HG02763 (cell line): ENCODE measurements at regions not wholly inside any gene's neighbourhood (a gene's known extent, or its start where the extent isn't known, plus 50 kb on each side); places are given as distances from the start of the nearest gene placed in this dataset.
"Not testable (repeated sequence)": the region's sequence is repeated elsewhere in the genome, so short reads cannot be mapped to it uniquely, and the experiment has no call there.

ENCODE experiments used
- ATAC-seq: cut with Tn5 transposase; IDR thresholded peaks from one replicate; pipeline ENCODE4 v1.9.1; 2021; ENCODE audit warnings: mild to moderate bottlenecking, moderate library complexity; ENCODE audit not compliant: unreplicated experiment

DNA sequence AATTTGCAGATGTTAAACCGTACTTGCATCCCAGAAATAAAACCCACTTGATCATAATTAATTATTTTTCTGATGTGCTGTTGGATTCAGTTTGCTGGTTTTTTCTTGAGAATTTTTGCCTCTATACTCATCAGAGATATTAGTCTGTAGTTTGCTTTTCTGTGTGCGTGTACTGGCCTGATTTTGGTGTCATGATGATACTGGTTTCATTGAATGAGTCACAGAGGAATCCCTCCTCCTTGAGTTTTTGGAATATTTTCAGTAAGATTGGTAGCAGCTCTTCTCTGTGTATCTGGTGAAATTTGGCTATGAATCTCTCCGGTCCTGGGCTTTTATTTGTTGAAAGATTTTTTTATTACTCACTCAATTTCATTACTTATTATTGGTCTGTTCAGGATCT is 100.4 kb upstream of the PMCH start:
- ATAC-seq: no peak

DNA sequence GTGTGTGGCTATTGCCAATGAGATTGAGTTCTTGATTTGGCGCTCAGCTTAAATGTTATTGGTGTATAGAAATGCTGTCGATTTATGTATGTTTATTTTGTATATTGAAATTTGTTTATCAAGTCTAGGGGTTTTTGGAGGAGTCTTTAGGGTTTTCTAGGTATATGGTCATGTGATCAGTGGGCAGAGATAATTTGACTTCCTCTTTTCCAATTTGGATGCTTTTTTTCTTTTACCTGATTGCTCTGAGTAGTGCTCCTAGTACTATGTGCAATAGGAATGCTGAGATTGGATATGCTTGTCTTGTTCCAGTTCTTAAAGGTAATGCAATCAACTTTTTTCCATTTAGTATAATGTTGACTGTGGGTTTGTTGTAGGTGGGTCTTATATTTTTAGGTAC is 99.8 kb upstream of the PMCH start:
- ATAC-seq: no peak

DNA sequence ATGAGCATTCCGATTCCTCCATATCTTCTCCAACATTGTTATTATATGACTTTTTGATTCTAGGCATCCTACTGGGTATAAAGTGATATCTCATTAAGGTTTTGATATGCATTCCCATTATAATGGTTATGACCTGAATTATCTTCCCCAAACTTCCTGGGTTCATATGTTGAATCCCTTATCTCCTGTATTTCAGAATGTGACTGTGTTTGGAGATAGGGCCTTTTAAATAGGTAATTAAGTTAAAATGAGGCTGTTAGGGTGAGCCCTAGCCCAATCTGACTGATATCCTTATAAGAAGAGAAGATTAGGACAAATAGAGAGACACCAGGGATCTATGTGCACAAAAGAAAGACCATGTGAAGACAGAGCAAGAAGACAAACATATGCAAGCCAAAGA is 96.9 kb upstream of the PMCH start:
- ATAC-seq: no peak

DNA sequence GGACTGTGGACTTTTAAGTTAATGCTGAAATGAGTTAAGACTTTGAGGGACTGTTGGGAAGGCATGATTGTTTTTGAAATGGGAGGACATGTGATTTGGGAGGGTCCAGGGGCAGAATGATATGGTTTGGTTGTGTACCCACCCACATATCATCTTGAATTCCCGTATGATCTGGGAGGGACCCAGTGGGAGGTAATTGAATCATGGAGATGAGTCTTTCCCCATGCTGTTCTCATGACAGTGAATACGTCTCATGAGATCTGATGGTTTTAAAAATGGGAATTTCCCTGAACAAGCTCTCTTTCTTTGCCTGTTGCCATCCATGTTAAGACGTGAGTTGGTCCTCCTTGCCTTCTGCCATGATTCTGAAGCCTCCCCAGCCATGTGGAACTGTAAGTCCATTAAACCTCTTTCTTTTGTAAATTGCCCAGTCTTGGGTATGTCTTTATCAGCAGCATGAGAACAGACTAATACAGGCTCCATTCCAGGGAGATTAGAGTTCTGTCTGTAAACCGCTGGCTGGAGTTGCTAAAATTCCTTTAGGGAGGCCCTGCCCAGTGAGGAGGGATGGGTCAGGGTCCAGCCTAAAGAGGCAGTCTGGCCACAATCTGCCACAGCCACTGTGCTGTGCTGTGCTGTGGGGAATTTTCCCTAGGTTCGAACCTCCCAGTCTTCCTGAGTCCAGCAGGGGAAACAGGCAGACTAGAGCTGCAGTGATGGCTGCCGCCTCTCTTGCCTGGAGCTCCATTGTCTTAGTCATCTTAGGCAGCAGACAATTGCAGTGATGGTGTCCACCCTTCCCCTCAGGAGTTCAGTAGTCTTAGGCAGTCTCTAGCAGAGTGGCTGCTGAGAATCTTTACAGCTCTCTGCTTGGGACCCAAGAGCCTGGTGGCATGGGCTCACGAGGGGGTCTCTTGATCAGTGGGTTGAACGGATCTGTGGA is 94.1 kb upstream of the PMCH start:
- ATAC-seq: not testable (repeated sequence)

DNA sequence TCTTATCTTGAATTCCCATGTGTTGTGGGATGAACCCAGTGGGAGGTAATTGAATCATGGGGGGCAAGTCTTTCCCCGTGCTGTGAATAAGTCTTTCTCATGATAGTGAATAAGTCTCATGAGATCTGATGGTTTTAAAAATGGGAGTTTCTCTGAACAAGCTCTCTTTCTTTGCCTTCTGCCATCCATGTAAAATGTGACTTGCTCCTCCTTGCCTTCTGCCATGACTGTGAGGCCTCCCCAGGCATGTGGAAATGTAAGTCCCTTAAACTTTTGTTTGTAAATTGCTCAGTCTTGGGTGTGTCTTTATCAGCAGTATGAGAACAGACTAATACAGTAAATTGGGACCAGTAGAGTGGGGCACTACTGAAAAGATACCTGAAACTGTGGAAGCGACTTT is 92.1 kb upstream of the PMCH start:
- not testable (repeated sequence) for ATAC-seq

DNA sequence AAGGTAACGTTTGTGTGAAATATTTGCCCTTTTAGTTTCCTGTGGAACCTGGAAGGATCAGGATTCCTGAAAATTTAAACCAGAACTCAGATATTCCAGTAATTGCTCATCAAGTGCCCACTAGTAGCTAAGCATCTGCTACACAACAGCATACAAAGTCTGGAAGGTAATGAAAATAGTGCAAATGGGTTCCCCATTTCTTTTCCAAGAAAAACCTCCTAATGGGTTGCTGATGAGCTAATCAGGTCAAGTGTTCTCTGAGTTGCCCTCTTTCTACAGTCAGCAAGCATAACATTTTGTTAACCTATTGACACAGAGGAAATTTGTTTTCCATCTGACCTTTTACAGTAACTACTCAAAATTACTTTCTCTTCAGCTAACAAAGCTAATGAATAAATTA is 83.6 kb upstream of the PMCH start:
- ATAC-seq: no peak

DNA sequence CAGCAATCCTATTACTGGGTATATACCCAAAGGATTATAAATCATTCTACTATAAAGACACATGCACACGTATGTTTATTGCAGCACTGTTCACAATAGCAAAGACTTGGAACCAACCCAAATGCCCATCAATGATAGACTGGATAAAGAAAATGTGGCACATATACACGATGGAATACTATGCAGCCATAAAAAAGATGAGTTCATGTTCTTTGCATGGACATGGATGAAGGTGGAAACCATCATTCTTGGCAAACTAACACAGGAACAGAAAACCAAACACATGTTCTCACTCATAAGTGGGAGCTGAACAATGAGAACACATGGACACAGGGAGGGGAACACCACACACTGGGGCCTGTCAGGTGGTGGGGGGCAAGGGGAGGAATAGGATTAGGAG is 58.1 kb upstream of the PMCH start:
- not testable (repeated sequence) for ATAC-seq

DNA sequence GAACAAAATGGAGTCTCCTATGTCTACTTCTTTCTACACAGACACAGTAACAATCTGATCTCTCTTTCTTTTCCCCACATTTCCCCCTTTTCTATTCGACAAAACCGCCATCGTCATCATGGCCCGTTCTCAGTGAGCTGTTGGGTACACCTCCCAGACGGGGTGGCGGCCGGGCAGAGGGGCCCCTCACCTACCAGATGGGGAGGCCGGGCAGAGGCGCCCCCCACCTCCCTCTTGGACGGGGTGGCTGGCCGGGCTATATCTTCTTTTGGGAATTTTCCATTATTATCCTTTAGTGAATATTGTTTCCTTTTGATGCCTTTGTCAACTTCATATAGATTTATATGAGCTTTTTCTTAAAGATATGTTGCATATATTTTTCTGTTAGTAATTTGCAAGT is 53.4 kb upstream of the PMCH start:
- not testable (repeated sequence) for ATAC-seq

DNA sequence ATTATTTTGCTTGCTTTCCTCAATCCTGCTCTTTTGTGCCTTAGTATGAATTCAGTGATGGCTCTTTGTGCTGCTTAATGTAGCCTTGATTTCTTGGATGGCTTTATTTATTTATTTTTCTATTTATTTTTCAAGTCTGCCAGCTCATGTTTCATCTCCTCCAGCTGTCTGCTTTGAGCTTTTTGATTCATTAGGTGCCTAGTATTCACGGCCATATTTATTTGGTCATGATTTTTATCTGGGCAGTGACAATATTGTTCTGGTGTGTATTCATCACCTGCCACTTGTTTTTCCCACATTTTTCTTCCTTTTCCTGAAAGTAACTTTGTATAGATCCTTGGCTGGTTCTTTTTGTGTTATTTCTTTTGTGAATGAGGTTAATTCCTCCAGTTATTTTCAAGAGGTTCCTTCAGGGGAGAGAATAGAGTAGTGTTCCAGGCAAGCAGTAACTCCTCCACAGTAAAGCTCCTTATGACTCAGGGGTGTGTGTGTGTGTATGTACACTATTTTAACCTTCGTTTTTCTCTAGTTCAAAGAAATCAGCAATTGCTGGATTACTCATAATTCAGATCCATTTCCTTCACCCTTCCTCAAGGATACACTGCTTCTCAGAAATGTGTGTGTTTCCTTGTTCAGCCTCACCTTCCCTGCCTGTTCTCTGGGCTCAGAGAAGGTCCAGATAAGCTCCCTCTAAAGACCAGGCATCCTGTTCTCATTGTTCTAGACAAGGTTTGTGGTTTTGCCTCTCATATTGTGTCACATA is 51.6 kb upstream of the PMCH start:
- no peak for ATAC-seq
